PFSK-1 (cell line): ENCODE measurements at regions not wholly inside any gene's neighbourhood (a gene's known extent, or its start where the extent isn't known, plus 50 kb on each side); places are given as distances from the start of the nearest gene placed in this dataset.

Experiments used
- FOXP2 ChIP-seq: optimal IDR thresholded peaks from 2 replicates; pipeline ENCODE3; 2011; ENCODE audit warnings: borderline replicate concordance, control low read depth, inconsistent platforms; ENCODE audit not compliant: insufficient read depth; ENCODE audit errors: extremely low read length, extremely low read depth
- POLR2AphosphoS5 ChIP-seq: IDR thresholded peaks from 2 replicates; pipeline ENCODE4 v1.6.1; 2012; ENCODE audit warnings: low read depth, mild to moderate bottlenecking, control low read depth, low read length, moderate library complexity
- REST ChIP-seq, 2 experiments: IDR thresholded peaks; 2 replicates each; pipeline versions ENCODE4 v1.6.1 to v1.8.0; 2011 to 2012; ENCODE audit warnings: low read depth in 2 of 2, low read length in 2 of 2, control low read depth in 1 of 2, inconsistent platforms in 1 of 2, mild to moderate bottlenecking in 1 of 2, moderate library complexity in 1 of 2; ENCODE audit not compliant: insufficient read depth in 1 of 2
- SIN3A ChIP-seq: IDR thresholded peaks from 2 replicates; pipeline ENCODE4 v1.6.1; 2012; ENCODE audit warnings: mild to moderate bottlenecking, low read length, moderate library complexity, borderline replicate concordance; ENCODE audit not compliant: insufficient read depth
- TAF1 ChIP-seq: IDR thresholded peaks from 2 replicates; pipeline ENCODE4 v1.6.1; 2012; ENCODE audit warnings: low read length, control low read depth, borderline replicate concordance; ENCODE audit not compliant: insufficient read depth

- TF ChIP-seq FOXP2 (no peak), POLR2AphosphoS5 (no peak), TAF1 (no peak), REST (IDR thresholded peaks at IDR 0.05; ENCODE audit: insufficient read depth in 1 of 2, low read depth in 2 of 2, low read length in 2 of 2) (no peak), SIN3A (no peak)
These were observed 222.7 kb upstream of the PUM3 start for GRCh38 chr9:3066591-3066990.

DNA sequence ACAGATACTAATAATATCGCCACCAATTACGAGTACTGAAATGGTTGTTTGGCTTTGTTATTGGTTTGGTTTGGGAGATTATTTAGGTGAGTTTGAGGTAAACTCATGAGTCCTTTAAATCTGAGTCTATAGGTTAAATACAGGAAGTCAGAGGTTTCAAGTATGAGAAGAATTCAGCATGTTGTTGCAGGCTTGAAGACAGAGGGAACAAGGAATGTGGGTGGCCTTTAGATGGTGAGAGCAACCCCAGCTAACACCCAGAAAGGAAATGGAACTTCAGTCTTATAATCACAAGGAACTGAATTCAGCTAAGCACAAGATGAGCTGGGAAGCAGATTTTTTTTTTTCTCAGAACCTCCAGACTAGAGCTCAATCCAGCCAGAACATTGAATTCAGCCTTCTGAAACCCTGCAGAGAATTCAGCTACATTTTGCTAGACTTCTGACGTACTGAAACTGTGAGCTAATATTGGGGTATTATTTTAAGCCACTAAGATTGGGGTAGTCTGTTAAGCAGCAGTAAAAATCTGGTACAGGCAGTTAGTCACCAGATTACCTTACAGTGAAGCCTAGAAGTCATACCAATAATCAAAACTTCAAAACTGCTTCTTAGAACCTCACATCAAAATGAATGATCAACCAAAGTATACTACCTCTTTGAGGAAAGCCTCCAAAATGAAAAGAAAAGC is 216.0 kb upstream of the PUM3 start:
- TF ChIP-seq POLR2AphosphoS5 (no peak), REST (IDR thresholded peaks at IDR 0.05; ENCODE audit: insufficient read depth in 1 of 2, low read depth in 2 of 2, low read length in 2 of 2) (no peak), SIN3A (no peak), TAF1 (no peak), FOXP2 (no peak)

GRCh38 chr9:3058409-3058808 is 214.5 kb upstream of the PUM3 start:
- no peak for TF ChIP-seq TAF1
- TF ChIP-seq SIN3A: no peak
- no peak for TF ChIP-seq POLR2AphosphoS5
- TF ChIP-seq FOXP2: no peak

- TF ChIP-seq POLR2AphosphoS5 (no peak), REST (IDR thresholded peaks at IDR 0.05; ENCODE audit: insufficient read depth in 1 of 2, low read depth in 2 of 2, low read length in 2 of 2) (no peak), SIN3A (no peak), TAF1 (no peak), FOXP2 (no peak)
These were observed 210.2 kb upstream of the PUM3 start for GRCh38 chr9:3054017-3054586.

- TF ChIP-seq FOXP2 (no peak), TAF1 (no peak), SIN3A (no peak), REST (IDR thresholded peaks at IDR 0.05; ENCODE audit: insufficient read depth in 1 of 2, low read depth in 2 of 2, low read length in 2 of 2) (no peak), POLR2AphosphoS5 (no peak)
These were observed 205.7 kb upstream of the PUM3 start for GRCh38 chr9:3049636-3050035.
